Activated CD4-positive, alpha-beta T cell treated with anti-CD3 and anti-CD28 coated beads for 36 hours (primary cell): ENCODE measurements at regions not wholly inside any gene's neighbourhood (a gene's known extent, or its start where the extent isn't known, plus 50 kb on each side); places are given as distances from the start of the nearest gene placed in this dataset.
"Not testable (repeated sequence)": the region's sequence is repeated elsewhere in the genome, so short reads cannot be mapped to it uniquely, and the experiment has no call there.

Experiments
- ATAC-seq: fragments of 200-7000 bp; cut with Tn5 transposase; one replicate; pipeline ENCODE4 v1.10.0; 2021; ENCODE audit warnings: mild to moderate bottlenecking, moderate library complexity
- CTCF ChIA-PET: fragments of 350-600 bp; sonication (Branson Sonifier 250); formaldehyde crosslinking; loops from one replicate; lab custom pipeline; 2021; ENCODE audit warnings: antibody characterized with exemption; lab: Charles Lee
- POLR2A ChIA-PET: fragments of 350-600 bp; sonication (Branson Sonifier 250); formaldehyde crosslinking; loops from one replicate; lab custom pipeline; 2021; ENCODE audit warnings: antibody characterized with exemption, inconsistent platforms; lab: Charles Lee
- DNase-seq: peaks from one replicate; pipeline ENCODE4 v3.0.0-alpha.2; 2020
- H3K27ac Mint-ChIP-seq: one replicate; pipeline ENCODE4 v1.8.0; 2021; ENCODE audit warnings: mixed read lengths
- H3K27me3 Mint-ChIP-seq: one replicate; pipeline ENCODE4 v1.8.0; 2021; ENCODE audit warnings: mixed read lengths
- H3K36me3 Mint-ChIP-seq: one replicate; pipeline ENCODE4 v1.8.0; 2021; ENCODE audit warnings: low read depth, mixed read lengths
- H3K4me1 Mint-ChIP-seq: one replicate; pipeline ENCODE4 v1.8.0; 2021; ENCODE audit warnings: mixed read lengths
- H3K4me3 Mint-ChIP-seq: one replicate; pipeline ENCODE4 v1.8.0; 2021; ENCODE audit warnings: mild to moderate bottlenecking, moderate library complexity, mixed read lengths
- H3K9me3 Mint-ChIP-seq: one replicate; pipeline ENCODE4 v1.8.0; 2021; ENCODE audit warnings: low read depth, mixed read lengths
- intact Hi-C, 2 experiments: fragments of 100-400 bp; cut with DNase I in 1 of 2; cut with micrococcal nuclease in 1 of 2; formaldehyde crosslinking; loops; one replicate each; pipeline versions ENCODE4 v1.14.2 to v1.15.1; 2022 to 2024; cut with DNase I, micrococcal nuclease

DNA sequence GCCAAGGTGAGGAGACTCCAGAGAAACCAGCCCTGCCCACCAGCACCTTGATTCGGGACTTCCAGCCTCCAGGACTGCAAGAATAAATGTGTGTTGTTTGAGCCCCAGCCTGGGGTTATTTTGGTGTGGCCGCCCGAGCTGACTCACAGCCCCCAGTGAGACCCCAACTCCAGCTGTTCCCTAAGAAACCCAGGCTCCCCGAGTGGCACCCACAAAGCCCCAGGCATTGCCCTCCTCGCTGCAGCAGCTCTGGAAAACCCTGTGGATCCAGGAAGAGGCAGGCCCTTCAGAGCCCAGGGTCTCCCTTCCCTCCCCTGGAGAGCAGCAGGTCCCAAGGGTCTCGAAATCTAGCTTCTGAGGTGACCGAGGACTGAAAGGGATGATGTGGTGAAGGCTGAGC lies 69.2 kb upstream of the PPP1R26 start:
- intact Hi-C loops, result loop anchor here in 1 of 2 experiments (5.0 to 10.0 kb wide), 2 partner anchors 68 to 706 kb away; no protein-coding TSS in a partner anchor
- ChIA-PET CTCF (no interaction called here), POLR2A (no interaction called here)
- Mint-ChIP-seq H3K27me3 (peaks cover 2% of the 10 kb centered on the region), H3K27ac (no peak overlapping the region), H3K9me3 (no peaks in the 10 kb centered on the region), H3K4me3 (no peak overlapping the region), H3K4me1 (no peaks in the 10 kb centered on the region), H3K36me3 (no peaks in the 10 kb centered on the region)
- DNase-seq (no peak), ATAC-seq (no peak)

DNA sequence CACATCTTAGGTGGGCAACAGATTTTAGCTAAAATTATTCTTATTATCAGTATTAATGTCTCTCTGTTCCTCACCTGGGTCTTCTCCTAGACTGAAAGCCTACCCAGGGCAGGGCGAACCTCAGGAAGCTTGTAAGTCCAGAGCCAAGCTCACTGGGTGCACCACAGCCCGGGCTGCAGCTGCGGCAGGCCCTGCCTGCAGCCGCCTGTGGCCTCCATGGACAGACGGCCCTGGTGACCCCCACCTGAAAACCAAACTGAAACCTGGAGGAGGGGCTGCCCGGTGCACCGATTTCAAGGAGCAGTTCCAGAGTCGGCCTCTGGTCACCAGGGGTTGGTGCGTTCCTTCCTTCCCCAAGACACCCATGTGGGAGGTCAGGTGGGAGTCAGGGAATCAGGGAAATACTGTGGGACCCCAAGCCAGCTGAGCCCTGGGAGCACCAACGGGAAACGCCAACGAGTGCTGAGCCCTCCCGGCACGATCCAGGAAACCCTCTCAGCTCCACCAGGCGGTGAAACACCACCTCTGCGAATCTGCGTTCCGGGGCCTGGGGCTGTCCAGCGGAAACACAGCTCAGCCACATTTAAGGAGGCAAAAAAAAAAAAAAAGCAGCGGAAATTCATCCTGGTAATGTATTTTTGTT lies 68.6 kb upstream of the PPP1R26 start:
- H3K27ac Mint-ChIP-seq, result no peak overlapping the region
- H3K4me1 Mint-ChIP-seq, result no peaks in the 10 kb centered on the region
- POLR2A ChIA-PET, result no interaction called here
- intact Hi-C loops, result loop anchor here in 1 of 2 experiments (5.0 to 10.0 kb wide), 2 partner anchors 69 to 706 kb away; no protein-coding TSS in a partner anchor
- no peaks in the 10 kb centered on the region for H3K36me3 Mint-ChIP-seq
- DNase-seq (no peak), ATAC-seq (no peak)
- CTCF ChIA-PET, result no interaction called here
- H3K9me3 Mint-ChIP-seq, result no peaks in the 10 kb centered on the region
- no peak overlapping the region for H3K4me3 Mint-ChIP-seq
- peaks cover 2% of the 10 kb centered on the region for H3K27me3 Mint-ChIP-seq

DNA sequence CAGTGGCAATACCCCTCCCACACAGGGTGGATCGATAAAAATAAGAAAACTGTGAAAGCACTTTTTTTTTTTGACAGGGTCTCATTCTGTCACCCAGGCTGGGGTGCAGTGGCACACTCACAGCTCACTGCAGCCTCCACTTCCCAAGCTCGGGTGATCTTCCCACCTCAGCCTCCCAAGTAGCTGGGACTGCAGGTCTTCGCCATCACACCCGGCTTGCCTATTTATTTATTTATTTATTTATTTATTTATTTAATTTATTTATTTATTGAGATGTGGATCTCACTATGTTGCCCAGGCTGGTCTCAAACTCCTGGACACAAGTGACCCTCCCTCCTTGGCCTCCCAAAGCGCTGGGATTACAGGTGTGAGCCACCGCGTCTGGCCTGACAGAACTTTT lies 68.0 kb upstream of the PPP1R26 start:
- intact Hi-C loops, result loop anchor here (1.0 to 10.0 kb wide), 4 partner anchors 69 to 962 kb away; no protein-coding TSS in a partner anchor
- CTCF ChIA-PET, H3K27ac Mint-ChIP-seq, ATAC-seq, DNase-seq, POLR2A ChIA-PET, H3K4me3 Mint-ChIP-seq, H3K27me3 Mint-ChIP-seq, H3K9me3 Mint-ChIP-seq, H3K4me1 Mint-ChIP-seq, H3K36me3 Mint-ChIP-seq: not testable (repeated sequence)

DNA sequence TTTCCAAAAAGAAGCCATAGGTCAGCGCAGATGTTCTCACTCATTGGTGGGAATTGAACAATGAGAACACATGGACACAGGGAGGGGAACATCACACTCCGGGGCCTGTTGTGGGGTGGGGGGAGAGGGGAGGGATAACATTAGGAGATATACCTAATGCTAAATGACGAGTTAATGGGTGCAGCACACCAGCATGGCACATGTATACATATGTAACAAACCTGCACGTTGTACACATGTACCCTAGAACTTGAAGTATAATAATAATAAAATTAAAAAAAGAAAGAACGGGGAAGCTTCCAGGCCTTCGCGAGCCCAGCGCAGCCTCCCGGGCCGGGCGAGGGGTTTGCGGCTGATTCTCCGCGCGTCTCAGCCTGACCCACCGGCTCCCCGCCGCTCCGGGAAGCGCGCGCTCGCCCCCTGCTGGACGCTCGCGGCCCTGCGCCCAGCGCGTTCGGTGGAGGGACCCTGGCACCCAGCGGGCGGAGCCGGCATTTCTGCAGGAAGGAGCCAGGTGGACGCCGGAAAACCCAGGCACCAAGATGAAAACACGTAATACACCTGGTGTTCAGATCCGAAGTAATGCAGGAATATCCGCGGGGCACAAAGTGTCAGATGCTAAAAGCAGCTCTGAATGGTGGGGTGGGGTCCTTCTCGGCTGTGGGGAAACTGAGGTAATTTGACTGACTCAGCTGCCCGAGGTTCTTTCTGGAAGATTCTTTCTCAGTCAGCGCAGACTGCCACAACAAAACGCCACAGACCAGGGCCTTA lies 67.1 kb upstream of the PPP1R26 start:
- CTCF ChIA-PET, result interaction anchor here (0.6 to 2.7 kb wide), 6 partner anchors 18 to 959 kb away, joined by 3 to 7 read pairs (median 4); no protein-coding TSS in a partner anchor
- POLR2A ChIA-PET, H3K4me1 Mint-ChIP-seq: not testable (repeated sequence)

DNA sequence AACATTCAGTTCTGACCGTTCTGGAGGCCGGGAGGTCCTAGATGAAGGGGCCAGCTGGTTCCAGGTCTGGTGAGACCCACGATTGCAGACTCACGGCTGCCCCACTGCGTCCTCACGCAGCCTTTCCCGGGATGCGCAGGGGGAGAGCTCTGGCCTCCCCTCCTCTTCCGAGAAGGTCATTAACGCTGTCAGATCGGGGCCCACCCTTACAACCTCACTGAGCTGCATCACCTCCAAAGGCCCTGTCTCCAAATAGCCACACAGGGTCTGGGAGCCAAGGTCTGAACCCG lies 66.6 kb upstream of the PPP1R26 start:
- ChIA-PET POLR2A (no interaction called here), CTCF (interaction anchor here (0.6 to 2.7 kb wide), 6 partner anchors 17 to 960 kb away, joined by 3 to 7 read pairs (median 4); no protein-coding TSS in a partner anchor)
- peaks cover 2% of the 10 kb centered on the region for H3K27me3 Mint-ChIP-seq
- H3K27ac Mint-ChIP-seq, result no peak overlapping the region
- H3K4me3 Mint-ChIP-seq, result no peak overlapping the region
- no peak for ATAC-seq
- H3K9me3 Mint-ChIP-seq, result no peaks in the 10 kb centered on the region
- DNase-seq, result no peak
- no peaks in the 10 kb centered on the region for H3K36me3 Mint-ChIP-seq
- H3K4me1 Mint-ChIP-seq, result no peaks in the 10 kb centered on the region
- intact Hi-C loops, result loop anchor here in 1 of 2 experiments (5.0 to 10.0 kb wide), 2 partner anchors 71 to 708 kb away; no protein-coding TSS in a partner anchor

More for the DNA sequence above, 67.1 kb upstream of the PPP1R26 start:
- H3K27ac Mint-ChIP-seq, H3K27me3 Mint-ChIP-seq, H3K4me3 Mint-ChIP-seq, H3K36me3 Mint-ChIP-seq, H3K9me3 Mint-ChIP-seq: not testable (repeated sequence)
- ATAC-seq, result peak; percentile 96
- intact Hi-C loops, result loop anchor here (1.0 to 10.0 kb wide), 4 partner anchors 70 to 963 kb away; no protein-coding TSS in a partner anchor
- peak; percentile 84 for DNase-seq

DNA sequence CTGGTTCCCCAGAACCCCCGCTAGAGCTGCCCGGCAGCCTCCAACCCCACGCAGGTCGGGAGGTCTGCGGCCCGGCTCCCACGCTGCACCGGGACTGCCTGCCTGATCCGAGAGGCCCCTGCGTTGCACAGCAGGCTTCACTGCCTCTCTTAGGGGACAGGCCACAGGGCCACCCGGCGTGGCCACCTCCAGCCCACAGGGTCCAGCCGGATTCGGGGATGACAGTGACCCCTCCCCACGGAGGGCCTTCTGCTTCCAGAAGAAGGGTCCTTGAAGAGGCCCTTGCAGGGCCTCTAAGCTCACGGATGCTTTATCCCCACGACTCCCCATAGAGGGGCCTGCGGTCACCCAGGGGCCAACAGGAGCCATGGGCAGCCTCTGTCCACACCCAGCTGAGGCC lies 66.1 kb upstream of the PPP1R26 start:
- ATAC-seq, result no peak
- Mint-ChIP-seq H3K4me3 (no peak overlapping the region), H3K27ac (no peak overlapping the region), H3K27me3 (peaks cover 2% of the 10 kb centered on the region), H3K36me3 (no peaks in the 10 kb centered on the region), H3K9me3 (no peaks in the 10 kb centered on the region), H3K4me1 (no peaks in the 10 kb centered on the region)
- ChIA-PET POLR2A (no interaction called here), CTCF (interaction anchor here (0.6 to 2.7 kb wide), 3 partner anchors 96 to 327 kb away, joined by 3 to 7 read pairs (median 6); no protein-coding TSS in a partner anchor)
- no peak for DNase-seq
- intact Hi-C loops, result loop anchor here in 1 of 2 experiments (5.0 to 10.0 kb wide), 2 partner anchors 71 to 709 kb away; no protein-coding TSS in a partner anchor

DNA sequence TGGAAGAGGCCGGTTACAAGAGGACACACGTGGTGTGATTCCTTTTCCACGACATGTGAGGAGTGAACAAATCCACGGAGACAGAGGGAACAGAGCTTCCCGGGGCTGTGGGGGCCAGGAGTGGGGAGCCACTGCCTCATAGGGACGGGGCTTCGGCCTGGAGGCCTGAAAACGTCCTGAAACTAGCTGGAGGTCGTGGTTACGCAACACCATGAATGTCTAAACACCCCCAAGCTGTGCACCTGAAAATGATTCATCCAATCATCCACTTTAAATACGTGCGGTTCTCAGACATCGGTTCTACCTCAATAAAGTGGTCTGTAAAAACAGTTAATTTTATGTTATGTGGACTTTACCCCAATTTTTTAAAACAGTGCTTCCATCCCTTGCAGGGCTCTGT lies 65.3 kb upstream of the PPP1R26 start:
- Mint-ChIP-seq H3K4me1 (no peaks in the 10 kb centered on the region), H3K27ac (no peak overlapping the region), H3K4me3 (no peak overlapping the region), H3K36me3 (no peaks in the 10 kb centered on the region), H3K9me3 (no peaks in the 10 kb centered on the region), H3K27me3 (peaks cover 2% of the 10 kb centered on the region)
- ChIA-PET POLR2A (no interaction called here), CTCF (interaction anchor here (0.5 to 2.7 kb wide), 5 partner anchors 13 to 965 kb away, joined by 3 to 7 read pairs (median 3); no protein-coding TSS in a partner anchor)
- intact Hi-C loops, result loop anchor here in 1 of 2 experiments (5.0 to 10.0 kb wide), 2 partner anchors 72 to 709 kb away; no protein-coding TSS in a partner anchor
- ATAC-seq (no peak), DNase-seq (no peak)

DNA sequence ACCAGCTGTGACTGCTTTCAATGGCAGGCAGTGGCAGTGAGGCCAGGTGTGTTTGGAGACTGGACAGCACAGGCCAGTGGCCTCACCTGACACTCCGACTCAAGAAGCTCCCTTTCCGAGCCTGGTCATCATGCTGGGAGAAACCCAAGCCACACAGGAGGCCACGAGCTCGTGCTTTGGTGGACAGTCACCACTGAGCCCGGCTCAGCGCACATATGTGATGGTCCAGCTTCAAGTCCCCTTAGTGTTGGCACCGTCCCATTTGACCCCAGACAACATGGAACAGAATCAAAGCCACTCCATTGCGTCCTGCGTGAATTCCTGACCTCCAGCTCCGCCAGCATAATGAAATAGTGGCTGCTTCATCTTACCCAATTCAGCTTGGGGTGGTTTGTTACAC lies 64.0 kb upstream of the PPP1R26 start:
- Mint-ChIP-seq H3K4me1 (no peaks in the 10 kb centered on the region), H3K36me3 (no peaks in the 10 kb centered on the region), H3K9me3 (no peaks in the 10 kb centered on the region), H3K27me3 (no peaks in the 10 kb centered on the region), H3K27ac (no peak overlapping the region), H3K4me3 (no peak overlapping the region)
- ATAC-seq, result no peak
- intact Hi-C loops, result loop anchor here in 1 of 2 experiments (10.0 kb wide), 1 partner anchor 711 kb away; no protein-coding TSS in a partner anchor
- POLR2A ChIA-PET, result no interaction called here
- CTCF ChIA-PET, result no interaction called here
- DNase-seq, result no peak

DNA sequence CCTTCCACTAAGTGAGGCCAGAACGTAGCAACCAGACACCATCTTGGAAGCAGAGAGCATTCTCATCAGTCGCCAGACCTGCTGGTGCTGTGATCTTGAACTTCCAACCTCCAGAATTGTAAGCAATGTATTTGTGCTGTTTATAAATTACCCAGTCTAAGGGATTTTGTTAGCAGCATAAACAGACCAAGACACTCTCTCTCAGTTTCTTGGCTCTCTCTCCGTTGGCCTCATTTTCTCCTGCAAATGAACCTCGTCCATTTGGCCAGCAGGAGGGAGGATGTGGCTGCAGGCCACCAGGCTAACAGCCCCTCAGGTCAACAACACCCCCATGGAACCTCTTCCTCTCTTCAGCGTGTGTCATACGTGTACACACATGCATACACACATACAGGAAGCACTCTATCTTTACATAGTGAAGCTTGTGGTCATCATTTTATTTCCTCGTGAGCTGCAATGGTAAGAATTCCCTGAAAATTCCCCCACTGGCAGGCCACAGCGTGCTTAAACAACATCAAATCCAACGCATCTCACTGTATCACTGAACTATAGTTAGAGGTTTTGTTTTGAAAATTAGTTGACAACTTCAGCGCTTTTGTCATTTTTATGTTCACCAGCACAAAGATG lies 62.8 kb upstream of the PPP1R26 start:
- no peak for ATAC-seq
- Mint-ChIP-seq H3K27me3 (no peaks in the 10 kb centered on the region), H3K36me3 (no peaks in the 10 kb centered on the region), H3K9me3 (no peaks in the 10 kb centered on the region), H3K27ac (no peak overlapping the region), H3K4me1 (no peaks in the 10 kb centered on the region), H3K4me3 (no peak overlapping the region)
- DNase-seq, result no peak
- CTCF ChIA-PET, result no interaction called here
- intact Hi-C loops, result loop anchor here in 1 of 2 experiments (10.0 kb wide), 1 partner anchor 712 kb away; no protein-coding TSS in a partner anchor
- POLR2A ChIA-PET, result no interaction called here

DNA sequence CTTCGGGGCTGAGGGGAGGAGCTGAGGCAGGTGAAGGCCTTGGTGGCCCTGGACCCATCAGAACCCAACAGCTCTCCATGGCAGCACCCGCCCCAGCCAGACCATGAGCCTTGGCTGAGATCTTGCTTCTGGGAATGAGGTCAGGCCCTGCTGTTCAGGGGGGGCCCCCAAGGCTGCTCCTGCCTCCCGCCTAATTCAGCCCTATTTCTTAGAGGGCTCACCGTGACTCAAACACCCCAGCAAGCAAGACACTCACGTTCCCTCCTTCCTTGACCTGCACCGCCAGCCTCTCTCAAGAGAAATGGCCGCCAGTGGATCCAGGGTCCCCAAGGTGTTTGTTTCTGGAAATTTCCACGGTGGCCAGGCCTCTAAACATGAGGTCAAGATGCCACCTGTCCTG lies 61.4 kb upstream of the PPP1R26 start:
- H3K4me3 Mint-ChIP-seq, result no peak overlapping the region
- ATAC-seq, result no peak
- no peaks in the 10 kb centered on the region for H3K36me3 Mint-ChIP-seq
- H3K27ac Mint-ChIP-seq, result no peak overlapping the region
- no peaks in the 10 kb centered on the region for H3K4me1 Mint-ChIP-seq
- ChIA-PET POLR2A (no interaction called here), CTCF (no interaction called here)
- no peaks in the 10 kb centered on the region for H3K9me3 Mint-ChIP-seq
- no peaks in the 10 kb centered on the region for H3K27me3 Mint-ChIP-seq
- DNase-seq, result no peak
- intact Hi-C loops, result loop anchor here in 1 of 2 experiments (10.0 kb wide), 1 partner anchor 713 kb away; no protein-coding TSS in a partner anchor

DNA sequence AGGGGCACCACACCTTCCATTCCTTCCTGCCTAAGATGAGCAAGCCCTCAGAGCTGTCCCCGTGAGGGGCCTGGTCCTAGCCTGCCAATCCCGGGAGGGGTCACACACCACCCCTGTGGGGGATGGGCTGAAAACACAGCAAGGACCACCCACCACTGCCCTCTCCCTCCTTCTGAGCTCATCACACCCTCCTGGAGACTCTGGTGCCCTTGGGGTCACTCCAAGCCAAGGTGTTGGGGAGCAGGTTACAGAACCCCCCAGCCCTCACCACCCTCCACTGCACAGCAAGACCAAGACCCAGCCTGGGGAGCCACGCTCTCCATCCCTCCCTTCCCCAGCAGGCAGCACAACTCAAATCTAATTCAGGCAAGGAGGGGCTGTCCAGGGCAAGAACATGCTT lies 60.5 kb upstream of the PPP1R26 start:
- POLR2A ChIA-PET, result no interaction called here

More for the DNA sequence above, 60.5 kb upstream of the PPP1R26 start:
- CTCF ChIA-PET, result no interaction called here
- intact Hi-C loops, result loop anchor here in 1 of 2 experiments (10.0 kb wide), 1 partner anchor 714 kb away; no protein-coding TSS in a partner anchor
- peaks cover 4% of the 10 kb centered on the region for H3K27me3 Mint-ChIP-seq
- peaks cover 5% of the 10 kb centered on the region for H3K9me3 Mint-ChIP-seq
- ATAC-seq (no peak), DNase-seq (no peak)
- H3K4me3 Mint-ChIP-seq, result no peak overlapping the region
- no peaks in the 10 kb centered on the region for H3K4me1 Mint-ChIP-seq
- no peaks in the 10 kb centered on the region for H3K36me3 Mint-ChIP-seq
- no peak overlapping the region for H3K27ac Mint-ChIP-seq
